Spinal cord (tissue), 9 donors: ENCODE measurements at regions not wholly inside any gene's neighbourhood (a gene's known extent, or its start where the extent isn't known, plus 50 kb on each side); places are given as distances from the start of the nearest gene placed in this dataset.
"Not testable (repeated sequence)": the region's sequence is repeated elsewhere in the genome, so short reads cannot be mapped to it uniquely, and the experiment has no call there.

ENCODE experiments used
- DNase-seq, 6 donors: peaks; one replicate each; pipeline versions ENCODE4 v3.0.0 to v3.0.0-alpha.2; 2013 to 2015; ENCODE audit warnings: low spot score in 6 of 6, low read depth in 4 of 6
- H3K27ac ChIP-seq: one replicate; pipeline ENCODE4 v1.5.1; 2013; ENCODE audit warnings: low read depth, low read length, control low read depth
- H3K27me3 ChIP-seq: one replicate; pipeline ENCODE4 v1.6.1; 2013; ENCODE audit warnings: low read length; ENCODE audit not compliant: control insufficient read depth, insufficient read depth
- H3K36me3 ChIP-seq: one replicate; pipeline ENCODE4 v1.6.1; 2013; ENCODE audit warnings: low read length; ENCODE audit not compliant: control insufficient read depth, insufficient read depth
- H3K4me1 ChIP-seq: one replicate; pipeline ENCODE4 v1.6.1; 2013; ENCODE audit warnings: low read length; ENCODE audit not compliant: control insufficient read depth, insufficient read depth
- H3K4me3 ChIP-seq: one replicate; pipeline ENCODE4 v1.5.1; 2013; ENCODE audit warnings: low read depth, low read length, control low read depth
- H3K9me3 ChIP-seq: one replicate; pipeline ENCODE4 v1.6.1; 2013; ENCODE audit warnings: low read length; ENCODE audit not compliant: control insufficient read depth, insufficient read depth
- whole genome bisulfite sequencing: methylation state at CpG from one replicate; pipeline ENCODE4 v1.1.5; 2013; ENCODE audit warnings: missing lambda C conversion rate; ENCODE audit not compliant: insufficient coverage; 5-methylcytosine and 5-hydroxymethylcytosine counted together
- donor health status: healthy.

- peaks cover 4% of the 10 kb centered on the region for H3K9me3 ChIP-seq
- DNase-seq: no peak
- no peaks in the 10 kb centered on the region for H3K27me3 ChIP-seq
- no CpG with 5 or more reads among the region's 1 CpG for WGBS
- no peaks in the 10 kb centered on the region for H3K36me3 ChIP-seq
- H3K27ac ChIP-seq: no peak overlapping the region
- no peak overlapping the region for H3K4me3 ChIP-seq
- no peaks in the 10 kb centered on the region for H3K4me1 ChIP-seq
Observed at GRCh38 chr14:106549064-106549463, 1022.7 kb downstream of the TMEM121 start.

- Histone ChIP-seq H3K4me3 (no peak overlapping the region), H3K36me3 (no peaks in the 10 kb centered on the region), H3K4me1 (no peaks in the 10 kb centered on the region), H3K27me3 (no peaks in the 10 kb centered on the region), H3K9me3 (peaks cover 4% of the 10 kb centered on the region), H3K27ac (no peak overlapping the region)
- 43% methylated on average over 2 of the region's 2 CpGs for WGBS
- DNase-seq: no peak
Observed at GRCh38 chr14:106551265-106551664, 1024.9 kb downstream of the TMEM121 start.

GRCh38 chr14:106556211-106556610 is 1029.8 kb downstream of the TMEM121 start:
- H3K4me1 ChIP-seq, H3K27ac ChIP-seq, H3K27me3 ChIP-seq, H3K36me3 ChIP-seq, DNase-seq, H3K4me3 ChIP-seq, H3K9me3 ChIP-seq: not testable (repeated sequence)
- 62% methylated on average over 4 of the region's 9 CpGs for WGBS

GRCh38 chr14:106556665-106557289 is 1030.4 kb downstream of the TMEM121 start:
- DNase-seq: no peak
- Histone ChIP-seq H3K36me3 (no peaks in the 10 kb centered on the region), H3K27me3 (no peaks in the 10 kb centered on the region), H3K27ac (no peak overlapping the region), H3K9me3 (peaks cover 7% of the 10 kb centered on the region), H3K4me3 (no peak overlapping the region), H3K4me1 (no peaks in the 10 kb centered on the region)
- WGBS: 34% methylated on average over 13 of the region's 13 CpGs

- 33% methylated on average over 1 of the region's 6 CpGs for WGBS
- no peaks in the 10 kb centered on the region for H3K27me3 ChIP-seq
- H3K27ac ChIP-seq: no peak overlapping the region
- H3K9me3 ChIP-seq: peaks cover 10% of the 10 kb centered on the region
- no peak overlapping the region for H3K4me3 ChIP-seq
- no peaks in the 10 kb centered on the region for H3K4me1 ChIP-seq
- DNase-seq: no peak
- H3K36me3 ChIP-seq: no peaks in the 10 kb centered on the region
Observed at GRCh38 chr14:106562451-106562850, 1036.1 kb downstream of the TMEM121 start.

GRCh38 chr14:106564058-106564643 is 1037.8 kb downstream of the TMEM121 start:
- DNase-seq: no peak
- Histone ChIP-seq H3K27me3 (no peaks in the 10 kb centered on the region), H3K36me3 (no peaks in the 10 kb centered on the region), H3K4me1 (no peaks in the 10 kb centered on the region), H3K4me3 (no peak overlapping the region), H3K27ac (no peak overlapping the region), H3K9me3 (peaks cover 4% of the 10 kb centered on the region)
- 40% methylated on average over 7 of the region's 14 CpGs for WGBS

GRCh38 chr14:106578481-106578880 is 1052.1 kb downstream of the TMEM121 start:
- WGBS: 79% methylated on average over 10 of the region's 11 CpGs

GRCh38 chr14:106579084-106579483 is 1052.7 kb downstream of the TMEM121 start:
- H3K4me3 ChIP-seq: no peak overlapping the region
- H3K27ac ChIP-seq: no peak overlapping the region
- WGBS: 81% methylated on average over 3 of the region's 6 CpGs
- peaks cover 8% of the 10 kb centered on the region for H3K9me3 ChIP-seq
- no peak for DNase-seq
- no peaks in the 10 kb centered on the region for H3K4me1 ChIP-seq
- no peaks in the 10 kb centered on the region for H3K27me3 ChIP-seq
- no peaks in the 10 kb centered on the region for H3K36me3 ChIP-seq

More at GRCh38 chr14:106578481-106578880, 1052.1 kb downstream of the TMEM121 start:
- no peak overlapping the region for H3K27ac ChIP-seq
- no peaks in the 10 kb centered on the region for H3K27me3 ChIP-seq
- H3K4me1 ChIP-seq: no peaks in the 10 kb centered on the region
- H3K4me3 ChIP-seq: no peak overlapping the region
- no peak for DNase-seq
- peaks cover 6% of the 10 kb centered on the region for H3K9me3 ChIP-seq
- no peaks in the 10 kb centered on the region for H3K36me3 ChIP-seq

- Histone ChIP-seq H3K4me1 (no peaks in the 10 kb centered on the region), H3K27me3 (no peaks in the 10 kb centered on the region), H3K27ac (no peak overlapping the region), H3K36me3 (no peaks in the 10 kb centered on the region), H3K4me3 (no peak overlapping the region), H3K9me3 (peaks cover 6% of the 10 kb centered on the region)
- WGBS: 42% methylated on average over 3 of the region's 9 CpGs
- no peak for DNase-seq
Observed at GRCh38 chr14:106585692-106586091, 1059.3 kb downstream of the TMEM121 start.

GRCh38 chr14:106586098-106586704 is 1059.8 kb downstream of the TMEM121 start:
- DNase-seq: no peak
- H3K4me3 ChIP-seq: no peak overlapping the region
- 64% methylated on average over 5 of the region's 8 CpGs for WGBS
- H3K27me3 ChIP-seq: no peaks in the 10 kb centered on the region
- no peaks in the 10 kb centered on the region for H3K36me3 ChIP-seq
- no peaks in the 10 kb centered on the region for H3K4me1 ChIP-seq
- peaks cover 6% of the 10 kb centered on the region for H3K9me3 ChIP-seq
- H3K27ac ChIP-seq: no peak overlapping the region
